GM21390 (cell line): ENCODE measurements at regions not wholly inside any gene's neighbourhood (a gene's known extent, or its start where the extent isn't known, plus 50 kb on each side); places are given as distances from the start of the nearest gene placed in this dataset.

Experiments used
- ATAC-seq: cut with Tn5 transposase; IDR thresholded peaks from one replicate; pipeline ENCODE4 v1.9.1; 2021; ENCODE audit not compliant: unreplicated experiment

DNA sequence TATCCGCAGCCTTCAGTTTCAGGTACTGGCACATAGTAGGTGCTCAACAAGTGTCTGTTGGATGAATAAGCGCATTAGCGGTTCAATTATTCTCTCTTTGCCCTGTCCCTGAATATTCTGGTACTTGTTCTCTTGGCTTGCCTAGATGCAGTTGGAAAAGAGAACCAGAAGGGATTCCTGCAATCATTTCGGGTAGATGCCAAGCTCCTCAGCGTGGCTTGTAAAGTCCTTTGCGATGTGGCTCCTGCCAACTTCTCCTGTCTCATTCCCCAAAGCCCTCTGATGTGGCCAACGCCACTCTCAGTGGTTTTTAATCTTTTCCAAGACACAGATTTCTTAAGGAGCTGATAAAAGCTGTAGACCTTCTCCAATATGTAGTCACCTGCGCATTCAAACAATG lies 230.3 kb downstream of the SUDS3 start:
- no peak for ATAC-seq

DNA sequence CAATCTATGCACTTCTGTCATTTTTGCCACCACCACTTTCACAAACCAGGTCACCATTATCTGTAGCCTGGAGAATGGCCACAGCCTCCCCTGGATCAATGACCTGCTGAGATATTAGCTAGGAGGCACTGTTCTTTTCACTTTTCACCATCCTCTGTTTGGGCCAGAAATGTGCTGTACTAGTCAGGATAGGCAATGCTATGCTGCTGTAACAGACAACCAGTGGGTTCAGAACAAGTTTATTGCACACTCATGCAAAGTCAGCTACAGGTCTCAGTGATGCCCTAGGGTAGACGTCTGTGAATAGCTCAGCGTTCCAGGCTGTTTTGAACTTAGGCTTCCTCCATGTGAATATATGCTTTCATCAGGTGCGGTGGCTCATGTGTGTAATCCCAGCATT lies 231.5 kb downstream of the SUDS3 start:
- ATAC-seq: no peak

DNA sequence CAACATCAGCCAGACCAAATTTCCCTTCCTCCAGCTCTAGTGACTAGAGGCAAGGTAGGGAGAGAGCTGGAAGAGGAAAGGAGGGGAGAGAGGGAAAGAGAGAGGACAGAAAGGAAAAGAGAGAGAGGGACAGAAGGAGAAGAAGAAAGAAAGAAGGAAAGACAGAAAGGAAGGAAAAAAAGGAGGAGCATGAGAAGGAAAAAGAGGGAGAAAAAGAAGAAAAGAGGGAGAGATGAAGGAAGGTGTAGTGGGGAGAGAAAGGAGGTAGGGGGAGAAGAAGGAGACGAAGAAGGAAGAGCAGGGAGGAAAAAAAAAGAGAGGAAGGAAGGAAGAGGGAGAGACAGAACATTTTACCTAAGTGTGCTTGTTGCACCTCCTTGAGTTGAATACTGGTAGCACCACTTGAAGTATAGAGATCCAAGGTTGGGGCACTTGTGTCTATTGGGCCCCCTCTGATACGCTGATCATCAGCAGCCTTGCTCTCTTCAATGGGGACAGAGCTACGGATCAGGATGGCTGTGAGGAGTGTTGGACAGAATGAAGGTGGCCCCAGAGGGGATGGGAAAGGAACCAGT lies 232.5 kb downstream of the SUDS3 start:
- no peak for ATAC-seq

DNA sequence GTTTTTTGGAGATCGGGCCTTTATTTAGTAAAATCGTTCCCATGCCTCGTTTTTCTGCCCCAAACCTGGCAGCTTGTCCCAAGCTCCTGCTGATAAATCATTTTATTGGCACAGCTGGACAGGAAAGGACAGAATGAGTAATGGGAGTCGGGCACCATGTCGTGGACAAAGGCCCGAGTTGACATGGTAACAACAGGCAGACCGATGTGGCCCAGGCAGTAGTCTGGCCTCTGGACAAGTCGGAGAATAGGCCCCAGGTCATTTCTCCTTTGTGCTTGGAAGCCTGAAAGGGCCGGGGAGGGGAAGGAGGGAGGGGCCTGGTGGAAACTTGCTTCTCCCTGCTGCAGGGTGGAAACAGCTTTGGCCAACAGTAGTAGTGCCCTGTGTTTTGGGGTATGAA lies 234.9 kb downstream of the SUDS3 start:
- ATAC-seq: no peak

DNA sequence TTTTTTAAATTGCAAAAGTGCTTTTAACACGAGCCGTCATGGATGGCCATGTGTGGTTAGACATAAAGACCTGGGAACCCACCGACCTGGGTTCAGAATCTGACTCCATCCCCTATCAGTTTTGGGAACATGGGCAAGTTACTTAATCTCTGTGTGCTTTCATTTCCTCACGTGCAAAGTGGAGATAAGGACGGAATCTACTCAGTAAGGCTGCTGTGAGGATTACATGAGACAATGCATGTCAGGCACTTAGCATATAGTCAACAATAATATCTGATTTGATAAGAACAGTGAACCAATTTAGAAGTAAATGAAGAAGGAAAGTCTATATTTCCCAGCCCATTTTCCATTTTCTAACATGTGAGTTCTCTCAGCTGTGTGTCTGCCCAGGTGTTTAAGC lies 235.4 kb downstream of the SUDS3 start:
- ATAC-seq: no peak

DNA sequence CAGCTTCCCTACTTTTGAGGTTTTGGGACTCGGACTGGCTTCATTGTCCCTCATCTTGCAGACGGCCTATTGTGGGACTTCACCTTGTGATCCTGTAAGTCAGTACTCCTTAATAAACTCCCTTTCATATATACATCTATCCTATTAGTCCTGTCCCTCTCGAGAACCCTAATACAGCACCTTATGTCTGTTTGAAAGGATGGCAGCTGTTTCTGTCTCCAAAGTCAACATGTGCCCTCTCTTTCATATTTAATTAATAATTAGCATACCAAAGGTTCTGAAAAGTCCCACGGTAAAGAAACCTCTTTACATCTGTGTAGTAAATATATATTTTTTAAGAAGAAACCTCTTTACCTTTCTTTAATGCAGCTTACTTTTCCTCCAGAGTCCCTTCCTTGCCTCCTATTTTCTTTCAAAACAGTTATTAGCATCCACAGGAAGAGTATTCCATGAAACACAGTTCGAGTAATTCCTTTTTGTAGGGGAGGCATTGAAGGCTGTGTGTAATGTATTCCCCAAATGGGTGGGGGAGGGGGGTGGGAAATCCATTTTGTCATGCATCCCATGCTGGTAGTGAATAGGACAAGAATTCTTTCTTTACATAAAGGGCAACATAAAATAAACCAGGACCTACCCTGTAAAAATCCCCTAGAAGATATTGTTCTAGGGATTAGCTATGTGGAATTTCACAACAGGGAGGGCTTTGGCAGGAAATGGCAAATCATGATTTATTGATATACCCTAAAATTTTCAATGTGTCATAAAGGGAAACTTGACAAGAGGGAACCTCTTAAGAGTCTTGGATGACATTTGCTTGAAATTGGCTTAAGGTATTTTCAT lies 241.5 kb downstream of the SUDS3 start:
- ATAC-seq: no peak

DNA sequence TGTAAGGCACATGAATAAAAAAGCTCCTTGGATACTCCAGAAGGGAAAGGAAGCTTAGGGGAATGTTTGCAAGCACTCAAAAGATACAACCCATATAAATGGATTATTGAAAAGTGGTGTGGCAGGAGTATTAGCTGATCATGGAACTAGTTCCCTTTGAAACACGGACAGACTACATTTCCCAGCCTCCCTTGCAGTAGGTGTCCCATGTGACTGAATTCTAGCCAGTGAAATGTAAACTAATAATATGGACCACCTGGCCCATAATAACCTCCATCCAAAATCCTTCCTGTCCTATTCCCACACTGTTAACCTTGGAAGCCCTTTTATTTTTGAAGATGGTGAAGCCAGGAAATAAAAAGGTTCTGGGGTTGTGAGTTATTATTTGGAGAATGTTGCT lies 242.3 kb downstream of the SUDS3 start:
- no peak for ATAC-seq

DNA sequence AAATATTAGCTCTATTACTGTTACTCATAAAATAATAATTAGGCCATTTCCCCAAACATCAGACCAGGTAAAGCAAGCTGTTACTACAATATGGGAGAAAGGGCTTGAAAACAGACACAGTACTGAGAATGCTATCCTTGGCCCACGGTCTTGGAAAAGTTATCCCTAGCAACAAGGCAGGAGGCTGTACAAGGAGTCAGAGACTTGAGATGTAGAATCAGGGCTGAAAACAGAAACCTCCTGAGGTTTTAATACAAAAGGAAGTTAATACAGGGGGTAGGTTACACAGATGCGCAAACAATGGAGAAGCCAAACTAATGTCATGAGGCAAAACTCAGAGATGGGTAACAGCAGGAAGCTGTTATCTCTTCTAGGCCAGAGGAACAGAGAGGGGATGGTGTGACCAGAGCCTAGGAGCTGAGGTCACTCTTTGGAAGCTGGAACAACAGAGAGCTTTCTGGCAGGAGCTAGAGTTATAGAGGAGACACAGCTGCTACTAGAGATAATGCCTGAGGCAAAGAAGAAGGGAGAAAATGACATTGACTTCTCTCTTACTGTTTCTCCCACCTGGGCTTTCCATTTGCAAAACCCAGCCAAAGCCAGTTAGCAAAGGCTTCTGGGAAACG lies 248.8 kb downstream of the SUDS3 start:
- no peak for ATAC-seq

DNA sequence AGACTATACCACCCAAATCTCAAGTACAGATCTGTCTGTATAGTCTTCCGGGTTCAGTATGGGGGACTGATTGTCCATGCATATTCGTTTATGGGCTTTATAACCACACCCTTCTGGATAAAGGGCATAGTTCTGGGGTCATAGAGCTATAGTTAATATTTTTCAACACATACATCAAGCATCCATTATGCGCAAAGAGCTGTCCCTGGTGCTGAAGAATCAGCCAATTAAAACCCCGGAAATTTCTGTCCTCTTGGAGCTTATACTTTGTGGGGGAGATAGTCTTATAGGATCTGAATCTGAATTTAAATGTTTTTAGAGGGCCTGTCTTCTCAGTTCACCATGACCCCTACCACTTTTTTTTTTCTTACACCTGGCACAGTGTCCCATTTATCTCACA lies 256.7 kb downstream of the SUDS3 start:
- no peak for ATAC-seq

DNA sequence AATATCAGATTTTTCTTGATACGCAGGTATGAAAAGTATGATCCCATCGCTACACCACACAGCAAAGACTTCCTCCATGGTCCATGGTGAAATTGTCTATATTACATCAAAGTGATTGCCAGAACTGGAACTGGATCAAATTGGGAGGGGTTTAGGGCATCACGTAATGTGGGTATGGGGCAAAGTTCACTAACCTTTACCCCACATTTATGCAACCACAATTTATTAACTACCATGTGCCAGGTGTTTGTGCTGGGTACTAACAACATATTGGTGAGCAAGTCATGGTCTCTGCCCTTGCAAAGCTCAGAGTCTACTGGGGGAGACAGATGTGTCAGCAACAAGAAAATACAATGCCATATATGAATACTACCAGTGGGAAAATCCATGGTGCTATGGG lies 258.9 kb downstream of the SUDS3 start:
- no peak for ATAC-seq

DNA sequence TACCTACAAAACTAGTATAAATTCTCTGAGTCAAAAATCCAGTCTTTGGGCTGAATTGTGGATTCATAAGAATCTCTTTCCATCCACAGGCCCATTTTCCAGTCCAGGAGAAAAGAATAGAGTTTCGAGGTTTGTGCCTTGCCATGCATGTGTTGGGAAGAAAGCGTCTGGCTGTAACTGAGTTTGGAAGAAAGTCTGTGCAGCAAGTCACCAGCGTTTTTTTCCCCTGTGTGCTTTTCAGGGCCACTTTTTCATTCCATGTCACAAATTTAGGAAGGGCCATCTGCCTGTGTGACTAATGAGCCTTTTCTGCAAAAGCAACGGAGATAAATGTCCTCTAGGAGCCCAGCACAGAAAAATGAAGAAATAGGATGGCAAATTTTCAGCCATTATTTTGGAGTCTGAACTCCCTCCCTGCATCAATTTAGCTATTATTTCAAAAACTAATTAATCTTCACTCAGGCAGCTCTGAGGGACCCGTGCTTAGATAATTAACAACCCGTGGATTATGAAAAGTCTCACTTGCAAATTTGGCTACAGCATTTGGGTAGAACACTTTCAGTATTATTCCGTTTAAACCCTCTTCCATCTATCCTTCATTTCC lies 261.5 kb downstream of the SUDS3 start:
- ATAC-seq: no peak

DNA sequence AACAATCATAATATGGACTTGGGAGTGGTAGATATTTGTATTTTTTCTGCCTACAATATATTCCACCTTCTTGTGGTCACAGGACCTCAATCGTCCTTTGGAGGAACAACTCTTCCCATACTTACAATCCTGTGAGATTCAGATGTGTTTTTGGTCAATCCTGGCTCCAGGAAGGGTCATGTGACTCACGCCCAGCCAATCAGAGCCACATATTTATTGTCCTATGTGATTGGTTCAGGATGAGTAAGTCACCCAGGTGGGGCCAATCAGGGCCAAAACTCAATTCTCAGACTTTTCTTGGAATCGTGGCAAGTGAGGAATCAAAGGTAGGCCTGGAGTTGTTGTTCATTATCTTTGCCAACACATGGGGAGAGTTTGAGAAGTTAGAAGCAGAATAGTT lies 264.9 kb downstream of the SUDS3 start:
- ATAC-seq: no peak

DNA sequence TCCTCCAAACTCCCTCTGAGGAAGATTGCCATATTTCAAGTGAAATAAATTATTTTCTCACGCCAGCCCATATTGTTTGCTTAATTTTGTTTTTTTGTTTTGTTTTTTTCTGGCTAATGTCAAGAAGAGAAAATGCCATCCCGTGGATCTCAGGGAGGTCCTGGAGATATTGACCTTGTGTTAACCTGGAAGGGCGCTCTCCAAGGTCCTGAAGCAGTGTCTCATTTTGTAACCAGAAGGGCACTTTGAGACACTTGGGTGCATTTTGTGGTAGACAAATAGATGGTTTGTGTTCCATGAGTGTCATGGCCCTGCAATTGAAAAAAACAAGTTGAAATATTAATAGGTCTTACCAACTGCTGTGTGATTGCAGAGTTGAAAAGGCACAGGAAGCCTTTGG lies 268.9 kb downstream of the SUDS3 start:
- no peak for ATAC-seq

DNA sequence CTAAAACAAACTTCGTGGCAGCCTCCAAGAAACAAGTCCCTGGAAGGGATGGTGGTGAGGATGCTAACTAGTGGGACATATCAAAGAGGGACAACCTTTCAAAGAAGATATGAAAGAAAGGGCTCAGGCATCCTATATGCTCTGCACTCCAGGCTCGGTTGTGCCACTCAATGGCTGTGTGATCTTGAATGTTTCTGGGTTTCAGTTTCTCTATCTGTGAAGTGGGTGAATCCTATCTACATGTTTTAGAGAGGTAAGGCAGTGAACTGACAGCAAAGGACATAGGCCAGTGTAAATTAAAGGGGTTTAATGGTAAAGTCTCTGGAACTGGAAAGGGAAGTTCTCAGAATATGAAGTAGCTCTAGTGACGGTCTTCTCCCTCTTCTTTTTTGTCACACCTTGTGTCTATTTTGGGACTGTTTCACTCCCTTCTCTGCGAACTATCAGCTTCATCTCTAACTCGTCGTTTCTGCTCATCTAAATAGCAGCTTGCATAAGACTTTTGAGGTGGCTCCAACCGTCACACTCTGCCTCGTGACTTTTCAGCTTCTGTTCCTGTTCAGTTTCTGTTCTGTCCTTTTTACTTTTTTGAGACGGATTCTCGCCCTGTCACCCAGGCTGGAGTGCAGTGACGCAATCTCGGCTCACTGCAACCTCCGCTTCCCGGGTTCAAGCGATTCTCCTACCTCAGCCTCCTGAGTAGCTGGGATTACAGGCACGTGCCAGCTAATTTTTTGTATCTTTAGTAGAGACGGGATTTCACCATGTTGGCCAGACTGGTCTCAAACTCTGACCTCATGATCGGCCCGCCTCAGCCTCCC lies 273.6 kb downstream of the SUDS3 start:
- no peak for ATAC-seq

DNA sequence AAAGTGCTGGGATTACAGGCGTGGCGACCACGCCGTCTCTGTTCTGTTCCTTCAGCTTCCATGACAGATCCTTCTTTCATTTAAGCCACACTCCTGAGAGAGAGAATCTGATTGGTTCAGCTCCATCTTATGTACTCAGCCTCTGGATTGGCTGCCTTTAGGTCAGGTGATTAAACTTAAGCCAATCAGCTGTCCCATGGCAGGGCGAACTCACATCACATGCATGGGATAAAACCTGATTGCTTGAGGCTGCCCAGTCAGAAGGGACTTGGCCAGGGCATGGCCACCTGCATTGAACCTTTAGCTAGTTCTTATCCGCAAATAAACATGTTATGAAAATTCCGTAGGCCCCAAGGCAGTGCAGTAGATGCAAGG lies 274.2 kb downstream of the SUDS3 start:
- no peak for ATAC-seq

DNA sequence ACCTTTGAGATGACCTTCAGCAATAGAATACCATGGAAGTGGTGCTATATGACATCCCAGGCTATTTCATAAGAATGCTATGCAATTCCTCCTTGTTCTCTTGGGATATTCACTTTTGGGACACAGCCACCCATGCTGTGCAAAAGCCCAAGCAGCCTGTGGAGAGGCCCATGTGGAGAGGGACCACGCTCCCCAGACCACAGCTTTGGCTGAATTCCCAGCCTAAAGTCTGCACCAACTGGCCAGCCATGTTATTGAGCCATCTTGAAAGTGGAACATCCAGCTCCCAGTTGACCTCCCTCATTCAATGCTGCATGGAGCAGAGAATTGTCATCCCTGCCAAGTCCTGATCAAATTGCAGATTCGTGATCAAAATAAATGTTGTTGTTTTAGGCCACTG lies 275.1 kb downstream of the SUDS3 start:
- ATAC-seq: no peak

DNA sequence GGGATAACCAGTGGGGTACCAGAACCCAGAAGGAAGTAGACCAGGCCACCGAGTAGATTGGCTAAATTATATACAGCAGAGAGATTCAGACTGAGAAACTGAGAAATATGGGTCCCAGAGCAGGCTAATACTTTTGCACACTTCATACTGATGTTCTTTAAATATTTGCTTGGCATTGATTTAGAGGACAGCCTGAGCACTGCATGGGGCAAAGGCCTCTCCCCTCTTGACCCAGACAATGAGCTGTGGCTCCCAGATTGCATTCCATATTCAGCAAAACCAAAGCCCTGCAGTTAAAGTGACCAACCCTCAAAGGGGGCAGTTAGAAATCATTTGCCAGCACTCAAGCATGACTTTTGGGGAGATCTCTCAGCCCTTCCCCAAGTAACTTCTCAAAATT lies 279.2 kb downstream of the SUDS3 start:
- no peak for ATAC-seq

DNA sequence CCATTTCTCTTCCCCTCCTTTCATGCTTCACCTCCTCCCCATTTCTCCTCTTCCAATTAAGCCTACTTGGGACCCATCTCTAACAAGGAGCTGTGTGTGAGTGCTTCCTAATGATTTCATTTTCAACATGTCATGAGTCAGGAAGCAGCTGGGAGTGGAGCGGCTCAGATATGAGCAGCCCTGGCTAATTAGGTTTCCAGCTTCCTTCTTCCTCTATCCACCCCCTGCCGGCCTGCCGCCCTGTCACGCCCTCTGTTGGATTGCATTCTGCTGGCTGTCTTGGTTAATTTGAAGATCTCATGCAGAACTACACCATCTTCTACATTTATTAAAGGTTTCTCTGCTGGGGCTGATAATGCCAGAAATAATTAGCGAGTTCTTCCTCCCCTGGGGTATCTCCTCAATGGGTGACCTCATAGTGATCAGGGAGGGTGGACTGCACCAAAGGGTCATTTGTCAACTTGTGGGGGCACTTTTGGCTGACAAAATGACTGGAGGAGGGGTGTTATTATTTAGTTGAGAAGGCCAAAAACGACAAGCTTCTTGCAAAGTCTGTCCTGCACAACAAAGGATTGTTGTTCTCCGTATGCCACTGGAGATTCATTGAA lies 300.9 kb upstream of the SRRM4 start:
- ATAC-seq: no peak

DNA sequence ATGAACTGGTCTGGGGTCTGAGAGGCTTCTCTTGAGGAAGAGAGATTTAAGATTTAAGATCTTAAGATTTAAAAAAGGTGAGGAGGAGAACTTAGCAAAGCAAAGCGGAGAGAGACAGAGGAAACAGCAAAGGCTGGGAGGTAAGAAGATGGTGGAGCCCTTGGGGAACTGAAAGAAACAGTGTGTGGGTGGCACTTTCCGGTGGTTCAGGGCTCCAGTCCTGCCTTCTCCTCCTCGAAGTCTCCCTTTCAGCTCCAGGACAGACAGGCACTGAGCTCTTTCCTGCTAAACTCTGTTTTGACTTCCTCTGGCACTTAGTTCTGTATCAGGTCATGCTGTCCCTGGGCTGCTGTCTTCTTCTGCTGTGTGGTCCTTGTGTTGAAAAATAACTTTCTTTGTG lies 298.7 kb upstream of the SRRM4 start:
- no peak for ATAC-seq

DNA sequence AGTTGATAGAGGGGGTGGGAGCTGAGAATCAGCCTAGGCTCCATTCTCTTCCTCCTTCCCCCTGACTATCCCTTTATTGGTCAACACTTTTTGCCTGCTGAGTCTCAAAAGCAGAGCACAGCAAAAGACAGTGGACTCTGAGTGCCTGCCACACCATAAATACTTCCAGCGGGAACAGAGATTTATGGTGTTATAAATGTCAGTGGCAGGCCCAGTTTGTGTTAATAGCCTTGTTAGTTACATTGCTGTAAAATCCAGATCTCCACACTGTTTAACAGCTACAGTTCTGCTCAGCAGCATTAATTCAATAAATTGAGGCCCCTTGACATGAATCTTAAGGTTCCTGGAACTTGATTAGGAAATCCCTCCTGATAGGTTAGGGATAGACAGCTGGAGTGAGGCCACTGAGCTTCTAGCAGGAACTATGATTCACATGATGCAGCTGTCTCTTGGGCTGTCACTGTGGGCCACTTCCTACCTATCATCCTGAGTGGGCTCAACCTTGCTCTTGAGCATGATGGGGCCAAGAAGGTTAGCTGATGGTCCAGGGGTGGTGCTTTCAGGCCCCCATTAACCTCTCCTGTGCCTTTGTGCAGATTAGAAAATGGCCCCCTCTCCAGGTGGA lies 295.2 kb upstream of the SRRM4 start:
- no peak for ATAC-seq
